ENCODE measurements at regions not wholly inside any gene's neighbourhood (a gene's known extent, or its start where the extent isn't known, plus 50 kb on each side); places are given as distances from the start of the nearest gene placed in this dataset.

DNA sequence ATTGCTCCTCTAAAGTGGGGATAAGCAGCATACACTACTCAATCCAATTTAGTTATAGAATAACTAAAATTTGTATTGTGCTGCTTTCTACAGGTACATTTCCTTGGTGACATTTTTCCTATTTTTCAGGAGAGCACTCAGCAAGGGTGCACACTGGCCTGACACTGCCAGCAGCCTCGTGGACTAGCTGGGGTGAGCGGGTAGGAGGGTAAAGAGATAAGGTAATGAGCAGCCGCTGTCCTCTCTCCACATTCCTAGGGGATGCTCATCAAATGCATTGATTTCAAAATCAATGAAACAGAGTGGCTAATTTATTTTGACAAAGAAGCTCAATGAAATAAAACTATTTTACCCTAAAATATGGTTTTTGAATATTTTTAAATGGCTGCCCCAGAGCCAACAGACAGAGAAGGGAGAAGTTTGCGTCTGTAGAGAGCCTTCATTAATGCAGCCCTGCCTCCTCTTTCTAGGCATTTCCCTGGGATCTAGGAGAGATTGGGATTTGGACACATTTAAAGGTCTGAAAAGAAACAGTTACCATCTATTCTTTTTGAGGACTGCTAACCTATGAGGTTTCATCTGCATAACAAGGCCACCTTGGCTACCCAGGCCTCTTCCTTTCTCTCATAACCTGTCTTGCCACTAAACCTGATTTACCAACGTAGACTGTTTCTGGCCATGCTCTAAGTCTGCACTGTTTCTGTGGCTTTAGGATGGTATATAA is 561.0 kb downstream of the IPMK start:
- Mint-ChIP-seq H3K4me3 (no peak overlapping the region), H3K27ac (no peak overlapping the region), H3K4me1 (ENCODE audit: low read depth) (no peaks in the 10 kb centered on the region), H3K36me3 (ENCODE audit: low read depth) (no peaks in the 10 kb centered on the region), H3K9me3 (no peaks in the 10 kb centered on the region), H3K27me3 (no peaks in the 10 kb centered on the region)
- DNase-seq (no peak), ATAC-seq (ENCODE audit: poor library complexity) (no peak)
- H3K4me3 ChIP-seq (ENCODE audit: low read length): no peak overlapping the region
- no peaks in the 10 kb centered on the region for H3K36me3 ChIP-seq (ENCODE audit: insufficient read depth, low read length)
- H3K27ac ChIP-seq (ENCODE audit: low read depth in 1 of 2, low read length in 2 of 2): no peak overlapping the region
- intact Hi-C loops (cut with DNase I, micrococcal nuclease): no loop called here
- ChIA-PET CTCF (no interaction called here), POLR2A (no interaction called here)
- TF ChIP-seq, protein P1, sequence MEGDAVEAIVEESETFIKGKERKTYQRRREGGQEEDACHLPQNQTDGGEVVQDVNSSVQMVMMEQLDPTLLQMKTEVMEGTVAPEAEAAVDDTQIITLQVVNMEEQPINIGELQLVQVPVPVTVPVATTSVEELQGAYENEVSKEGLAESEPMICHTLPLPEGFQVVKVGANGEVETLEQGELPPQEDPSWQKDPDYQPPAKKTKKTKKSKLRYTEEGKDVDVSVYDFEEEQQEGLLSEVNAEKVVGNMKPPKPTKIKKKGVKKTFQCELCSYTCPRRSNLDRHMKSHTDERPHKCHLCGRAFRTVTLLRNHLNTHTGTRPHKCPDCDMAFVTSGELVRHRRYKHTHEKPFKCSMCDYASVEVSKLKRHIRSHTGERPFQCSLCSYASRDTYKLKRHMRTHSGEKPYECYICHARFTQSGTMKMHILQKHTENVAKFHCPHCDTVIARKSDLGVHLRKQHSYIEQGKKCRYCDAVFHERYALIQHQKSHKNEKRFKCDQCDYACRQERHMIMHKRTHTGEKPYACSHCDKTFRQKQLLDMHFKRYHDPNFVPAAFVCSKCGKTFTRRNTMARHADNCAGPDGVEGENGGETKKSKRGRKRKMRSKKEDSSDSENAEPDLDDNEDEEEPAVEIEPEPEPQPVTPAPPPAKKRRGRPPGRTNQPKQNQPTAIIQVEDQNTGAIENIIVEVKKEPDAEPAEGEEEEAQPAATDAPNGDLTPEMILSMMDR (IDR thresholded peaks at IDR 0.05): no peak
- H3K9me3 ChIP-seq (ENCODE audit: control insufficient read depth in 1 of 2, insufficient read depth in 1 of 2, low read length in 2 of 2): peaks cover 0 to 4% of the 10 kb centered on the region in 2 experiments
- H3K27me3 ChIP-seq (ENCODE audit: control insufficient read depth in 1 of 2, insufficient read depth in 2 of 2, low read length in 2 of 2): no peaks in the 10 kb centered on the region
- H3K4me1 ChIP-seq (ENCODE audit: insufficient read depth, low read length): no peaks in the 10 kb centered on the region

DNA sequence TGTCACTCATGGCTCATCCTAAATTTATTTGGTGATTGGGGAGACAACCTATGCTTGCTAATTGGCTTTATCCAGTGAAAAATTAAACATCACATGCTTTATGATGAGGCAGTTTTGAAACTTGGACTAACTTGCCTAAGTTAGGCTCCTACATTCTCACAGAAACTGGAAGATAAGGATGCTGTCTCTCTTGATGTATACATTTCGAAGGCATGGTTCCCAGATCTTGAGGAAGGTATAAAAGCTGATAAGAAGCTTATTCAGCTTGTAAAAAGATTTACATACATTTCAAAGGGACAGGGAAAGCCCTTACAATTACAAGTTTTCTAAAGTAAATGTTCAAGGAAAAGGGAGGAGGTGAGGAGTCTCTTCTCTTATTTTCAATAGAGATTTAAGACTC is 561.7 kb downstream of the IPMK start:
- intact Hi-C loops (cut with DNase I, micrococcal nuclease): no loop called here
- Histone ChIP-seq H3K27ac (ENCODE audit: low read depth in 1 of 2, low read length in 2 of 2) (no peak overlapping the region), H3K36me3 (ENCODE audit: insufficient read depth, low read length) (no peaks in the 10 kb centered on the region), H3K9me3 (ENCODE audit: control insufficient read depth in 1 of 2, insufficient read depth in 1 of 2, low read length in 2 of 2) (peaks cover 0 to 4% of the 10 kb centered on the region in 2 experiments), H3K4me1 (ENCODE audit: insufficient read depth, low read length) (no peaks in the 10 kb centered on the region), H3K27me3 (ENCODE audit: control insufficient read depth in 1 of 2, insufficient read depth in 2 of 2, low read length in 2 of 2) (no peaks in the 10 kb centered on the region), H3K4me3 (ENCODE audit: low read length) (no peak overlapping the region)
- no peaks in the 10 kb centered on the region for H3K27me3 Mint-ChIP-seq
- ATAC-seq (ENCODE audit: poor library complexity) (no peak), DNase-seq (no peak)
- H3K9me3 Mint-ChIP-seq: no peaks in the 10 kb centered on the region
- ChIA-PET POLR2A (no interaction called here), CTCF (no interaction called here)
- H3K27ac Mint-ChIP-seq: no peak overlapping the region
- no peaks in the 10 kb centered on the region for H3K4me1 Mint-ChIP-seq (ENCODE audit: low read depth)
- TF ChIP-seq, protein P1 (IDR thresholded peaks at IDR 0.05): no peak
- no peaks in the 10 kb centered on the region for H3K36me3 Mint-ChIP-seq (ENCODE audit: low read depth)
- H3K4me3 Mint-ChIP-seq: no peak overlapping the region

DNA sequence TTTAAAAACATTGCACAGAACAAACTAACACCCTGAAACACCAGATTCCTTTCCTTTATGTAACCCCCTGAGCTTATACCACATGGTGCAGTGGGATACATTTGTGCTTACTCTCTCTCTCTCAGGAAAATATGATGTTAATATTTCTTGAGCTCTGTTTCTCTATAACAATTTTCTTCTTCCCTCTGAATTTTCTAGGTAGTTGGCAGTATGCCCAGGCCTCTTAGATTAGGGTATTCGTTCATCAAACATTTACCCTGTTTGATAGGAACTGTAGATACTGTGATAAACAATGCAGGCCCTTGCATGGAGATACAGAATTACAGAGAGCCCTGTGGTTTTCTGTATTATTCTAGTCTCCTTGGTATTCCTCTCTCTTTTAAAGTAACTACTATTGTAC is 567.8 kb downstream of the IPMK start:
- intact Hi-C loops (cut with DNase I, micrococcal nuclease): no loop called here
- Mint-ChIP-seq H3K4me1 (ENCODE audit: low read depth) (no peaks in the 10 kb centered on the region), H3K36me3 (ENCODE audit: low read depth) (no peaks in the 10 kb centered on the region), H3K27ac (no peak overlapping the region), H3K9me3 (no peaks in the 10 kb centered on the region), H3K27me3 (no peaks in the 10 kb centered on the region), H3K4me3 (no peak overlapping the region)
- ChIA-PET CTCF (no interaction called here), POLR2A (no interaction called here)
- no peaks in the 10 kb centered on the region for H3K27me3 ChIP-seq (ENCODE audit: control insufficient read depth in 1 of 2, insufficient read depth in 2 of 2, low read length in 2 of 2)
- H3K36me3 ChIP-seq (ENCODE audit: insufficient read depth, low read length): no peaks in the 10 kb centered on the region
- TF ChIP-seq, protein P1 (IDR thresholded peaks at IDR 0.05): no peak
- H3K9me3 ChIP-seq (ENCODE audit: control insufficient read depth in 1 of 2, insufficient read depth in 1 of 2, low read length in 2 of 2): no peaks in the 10 kb centered on the region
- H3K27ac ChIP-seq (ENCODE audit: low read depth in 1 of 2, low read length in 2 of 2): no peak overlapping the region
- no peaks in the 10 kb centered on the region for H3K4me1 ChIP-seq (ENCODE audit: insufficient read depth, low read length)
- ATAC-seq (ENCODE audit: poor library complexity) (no peak), DNase-seq (no peak)
- H3K4me3 ChIP-seq (ENCODE audit: low read length): no peak overlapping the region

Data from CD4-positive, alpha-beta T cell (primary cell).